GM23248 (cell line): ENCODE measurements at regions not wholly inside any gene's neighbourhood (a gene's known extent, or its start where the extent isn't known, plus 50 kb on each side); places are given as distances from the start of the nearest gene placed in this dataset.

Experiments used
- DNase-seq: peaks from one replicate; pipeline ENCODE4 v3.0.0-alpha.2; 2015
- H2AFZ ChIP-seq: fragments of 200-600 bp; sonication (generic); 2 replicates; pipeline ENCODE4 v1.6.1; 2016; ENCODE audit warnings: antibody characterized with exemption
- H3F3A ChIP-seq: fragments of 200-600 bp; sonication (generic); 2 replicates; pipeline ENCODE4 v1.6.1; 2016; ENCODE audit warnings: mild to moderate bottlenecking, antibody characterized with exemption, mixed run types; ENCODE audit not compliant: insufficient read depth
- H3K27ac ChIP-seq: fragments of 200-600 bp; sonication (generic); 2 replicates; pipeline ENCODE4 v1.5.1; 2016; ENCODE audit warnings: mild to moderate bottlenecking
- H3K27me3 ChIP-seq: fragments of 200-600 bp; sonication (generic); replicated peaks from 2 replicates; pipeline ENCODE4 v1.6.1; 2016; ENCODE audit warnings: mild to moderate bottlenecking; ENCODE audit not compliant: insufficient read depth
- H3K36me3 ChIP-seq: fragments of 200-600 bp; sonication (generic); 2 replicates; pipeline ENCODE4 v1.6.1; 2016; ENCODE audit warnings: low read depth, mild to moderate bottlenecking
- H3K4me1 ChIP-seq: fragments of 200-600 bp; sonication (generic); 2 replicates; pipeline ENCODE4 v1.6.1; 2016; ENCODE audit warnings: mild to moderate bottlenecking; ENCODE audit not compliant: insufficient read depth
- H3K4me2 ChIP-seq: fragments of 200-600 bp; sonication (generic); one replicate; pipeline ENCODE4 v1.6.1; 2016; ENCODE audit warnings: mild to moderate bottlenecking; ENCODE audit not compliant: unreplicated experiment
- H3K4me3 ChIP-seq: fragments of 200-600 bp; sonication (generic); 2 replicates; pipeline ENCODE4 v1.5.1; 2016; ENCODE audit warnings: mild to moderate bottlenecking
- H3K79me2 ChIP-seq: fragments of 200-600 bp; sonication (generic); 2 replicates; pipeline ENCODE4 v1.6.1; 2016; ENCODE audit warnings: mild to moderate bottlenecking; ENCODE audit not compliant: insufficient read depth
- H3K9ac ChIP-seq: fragments of 200-600 bp; sonication (generic); 2 replicates; pipeline ENCODE4 v1.6.1; 2016; ENCODE audit warnings: mild to moderate bottlenecking
- H3K9me2 ChIP-seq: fragments of 200-600 bp; sonication (generic); 2 replicates; pipeline ENCODE4 v1.6.1; 2016; ENCODE audit warnings: mixed run types, mild to moderate bottlenecking, moderate library complexity; ENCODE audit not compliant: insufficient read depth
- H3K9me3 ChIP-seq: fragments of 200-600 bp; sonication (generic); one replicate; pipeline ENCODE4 v1.6.1; 2017; ENCODE audit warnings: low read depth
- H4K20me1 ChIP-seq: fragments of 200-600 bp; sonication (generic); 2 replicates; pipeline ENCODE4 v1.6.0; 2016; ENCODE audit not compliant: insufficient read depth
- EZH2 ChIP-seq: fragments of 200-600 bp; sonication (generic); IDR thresholded peaks from 2 replicates; pipeline ENCODE4 v1.6.1; 2018; ENCODE audit warnings: antibody characterized with exemption, mild to moderate bottlenecking; ENCODE audit not compliant: insufficient read depth, poor library complexity, severe bottlenecking
- EZH2phosphoT487 ChIP-seq: fragments of 200-600 bp; sonication (generic); IDR thresholded peaks from 2 replicates; pipeline ENCODE4 v1.6.1; 2018; ENCODE audit warnings: antibody characterized with exemption, moderate library complexity, mild to moderate bottlenecking, low read depth; ENCODE audit not compliant: insufficient read depth
- WGBS, 2 experiments: methylation state at CpG; one replicate each; pipeline ENCODE4 v1.1.6; 2015 to 2017; ENCODE audit warnings: low lambda C conversion rate in 2 of 2, low coverage in 1 of 2; ENCODE audit errors: missing lambda C conversion rate in 2 of 2; 5-methylcytosine and 5-hydroxymethylcytosine counted together
- in situ Hi-C: fragments of 300-500 bp; cut with MboI; formaldehyde crosslinking; loops from 2 replicates; pipeline ENCODE4 v1.15.0; 2020

GRCh38 chr13:65387743-65388347, 1842.3 kb downstream of the PCDH9 start:
- Histone ChIP-seq H3K27ac (no peak overlapping the region), H3K27me3 (no peaks in the 10 kb centered on the region), H3F3A (no peaks in the 10 kb centered on the region), H3K9ac (no peak overlapping the region), H3K4me1 (no peaks in the 10 kb centered on the region), H3K36me3 (no peaks in the 10 kb centered on the region), H2AFZ (no peak overlapping the region), H3K79me2 (no peaks in the 10 kb centered on the region), H3K9me3 (no peaks in the 10 kb centered on the region), H3K9me2 (no peaks in the 10 kb centered on the region), H4K20me1 (no peaks in the 10 kb centered on the region), H3K4me3 (no peak overlapping the region), H3K4me2 (no peak overlapping the region)
- TF ChIP-seq EZH2phosphoT487 (no peak), EZH2 (no peak)
- DNase-seq, result no peak
- 17 to 23% methylated on average over 6 of the region's 6 CpGs for WGBS, 2 experiments
- in situ Hi-C loops, result no loop called here

- Histone ChIP-seq H3K4me1 (no peaks in the 10 kb centered on the region), H3K4me3 (no peak overlapping the region), H3K36me3 (no peaks in the 10 kb centered on the region), H3K79me2 (no peaks in the 10 kb centered on the region), H3K4me2 (no peak overlapping the region), H3K27me3 (no peaks in the 10 kb centered on the region), H3K9me2 (no peaks in the 10 kb centered on the region), H3F3A (no peaks in the 10 kb centered on the region), H3K27ac (no peak overlapping the region), H4K20me1 (no peaks in the 10 kb centered on the region), H3K9ac (no peak overlapping the region), H3K9me3 (peaks cover 10% of the 10 kb centered on the region), H2AFZ (no peak overlapping the region)
- WGBS, 2 experiments, result 14 to 24% methylated on average over 3 of the region's 3 CpGs
- in situ Hi-C loops, result no loop called here
- TF ChIP-seq EZH2phosphoT487 (no peak), EZH2 (no peak)
- no peak for DNase-seq
These were observed 1851.1 kb downstream of the PCDH9 start for GRCh38 chr13:65378943-65379519.

GRCh38 chr13:65378484-65378883, 1851.7 kb downstream of the PCDH9 start:
- no peaks in the 10 kb centered on the region for H3K4me1 ChIP-seq
- H3K4me2 ChIP-seq, result no peak overlapping the region
- 35 to 38% methylated on average over 1 of the region's 1 CpG for WGBS, 2 experiments
- no peak overlapping the region for H3K9ac ChIP-seq
- no peaks in the 10 kb centered on the region for H3K27me3 ChIP-seq
- peaks cover 10% of the 10 kb centered on the region for H3K9me3 ChIP-seq
- no peaks in the 10 kb centered on the region for H3F3A ChIP-seq
- H3K79me2 ChIP-seq, result no peaks in the 10 kb centered on the region
- no peak for DNase-seq
- no peak for TF ChIP-seq EZH2
- TF ChIP-seq EZH2phosphoT487, result no peak
- no peak overlapping the region for H3K27ac ChIP-seq
- H3K4me3 ChIP-seq, result no peak overlapping the region
- in situ Hi-C loops, result no loop called here
- H3K36me3 ChIP-seq, result no peaks in the 10 kb centered on the region
- H2AFZ ChIP-seq, result no peak overlapping the region
- no peaks in the 10 kb centered on the region for H3K9me2 ChIP-seq
- no peaks in the 10 kb centered on the region for H4K20me1 ChIP-seq

- WGBS, 2 experiments, result 60 to 62% methylated on average over 6 of the region's 6 CpGs
- Histone ChIP-seq H3K9me2 (no peaks in the 10 kb centered on the region), H3K27me3 (no peaks in the 10 kb centered on the region), H3K79me2 (no peaks in the 10 kb centered on the region), H3F3A (no peaks in the 10 kb centered on the region), H2AFZ (no peak overlapping the region), H3K27ac (no peak overlapping the region), H3K4me3 (no peak overlapping the region), H3K36me3 (no peaks in the 10 kb centered on the region), H3K4me2 (no peak overlapping the region), H3K9ac (no peak overlapping the region), H4K20me1 (no peaks in the 10 kb centered on the region), H3K4me1 (no peaks in the 10 kb centered on the region), H3K9me3 (no peaks in the 10 kb centered on the region)
- in situ Hi-C loops, result no loop called here
- TF ChIP-seq EZH2 (no peak), EZH2phosphoT487 (no peak)
- no peak for DNase-seq
These were observed 1861.3 kb downstream of the PCDH9 start for GRCh38 chr13:65368832-65369231.
